Body of pancreas (tissue), 4 donors: ENCODE measurements at regions not wholly inside any gene's neighbourhood (a gene's known extent, or its start where the extent isn't known, plus 50 kb on each side); places are given as distances from the start of the nearest gene placed in this dataset.

Experiments used
- POLR2A ChIP-seq, 3 donors: fragments of 450-650 bp; IDR thresholded peaks; one replicate each; pipeline ENCODE4 v1.6.1; 2016; ENCODE audit warnings: antibody characterized with exemption in 3 of 3, mild to moderate bottlenecking in 2 of 3
- TF ChIP-seq, protein P1 (sequence below), 7 experiments: fragments of 450-650 bp in 4 of 7; fragments of 200-600 bp in 3 of 7; sonication (generic) in 3 of 7; IDR thresholded peaks; one replicate each; pipeline ENCODE4 v1.5.1; 2016 to 2019; ENCODE audit warnings: antibody characterized with exemption in 7 of 7

DNA sequence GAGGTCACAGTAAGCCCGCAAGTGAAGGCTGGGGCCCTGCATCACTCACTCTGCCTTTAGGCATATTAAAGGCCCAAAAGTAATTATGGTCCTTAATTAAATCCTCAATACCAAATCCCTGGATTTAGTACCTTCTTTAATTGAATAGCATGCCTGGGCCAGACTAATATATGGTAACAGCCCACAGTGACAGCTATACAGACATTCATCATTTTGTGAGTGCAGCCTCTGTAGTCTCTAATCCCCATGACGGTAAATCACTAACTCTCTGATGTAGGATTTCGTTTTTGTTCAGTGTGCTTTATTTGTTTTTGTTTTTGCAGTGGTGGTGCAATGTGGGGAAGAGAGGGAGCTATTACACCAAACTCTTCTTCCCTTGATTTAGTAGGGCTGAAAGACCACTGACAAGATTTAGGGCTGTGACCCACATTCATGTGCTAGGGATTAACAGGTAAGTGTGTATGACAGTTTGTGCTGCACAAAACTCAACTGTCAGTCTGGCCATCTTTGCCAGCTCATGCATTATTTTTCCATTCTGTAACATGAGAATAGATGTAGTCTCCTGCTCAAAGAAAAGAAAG lies 60.6 kb upstream of the SLC39A8 start:
- TF ChIP-seq, protein P1, sequence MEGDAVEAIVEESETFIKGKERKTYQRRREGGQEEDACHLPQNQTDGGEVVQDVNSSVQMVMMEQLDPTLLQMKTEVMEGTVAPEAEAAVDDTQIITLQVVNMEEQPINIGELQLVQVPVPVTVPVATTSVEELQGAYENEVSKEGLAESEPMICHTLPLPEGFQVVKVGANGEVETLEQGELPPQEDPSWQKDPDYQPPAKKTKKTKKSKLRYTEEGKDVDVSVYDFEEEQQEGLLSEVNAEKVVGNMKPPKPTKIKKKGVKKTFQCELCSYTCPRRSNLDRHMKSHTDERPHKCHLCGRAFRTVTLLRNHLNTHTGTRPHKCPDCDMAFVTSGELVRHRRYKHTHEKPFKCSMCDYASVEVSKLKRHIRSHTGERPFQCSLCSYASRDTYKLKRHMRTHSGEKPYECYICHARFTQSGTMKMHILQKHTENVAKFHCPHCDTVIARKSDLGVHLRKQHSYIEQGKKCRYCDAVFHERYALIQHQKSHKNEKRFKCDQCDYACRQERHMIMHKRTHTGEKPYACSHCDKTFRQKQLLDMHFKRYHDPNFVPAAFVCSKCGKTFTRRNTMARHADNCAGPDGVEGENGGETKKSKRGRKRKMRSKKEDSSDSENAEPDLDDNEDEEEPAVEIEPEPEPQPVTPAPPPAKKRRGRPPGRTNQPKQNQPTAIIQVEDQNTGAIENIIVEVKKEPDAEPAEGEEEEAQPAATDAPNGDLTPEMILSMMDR (IDR thresholded peaks at IDR 0.05) = no peak
- TF ChIP-seq POLR2A (IDR thresholded peaks at IDR 0.05) = no peak
